ENCODE measurements at regions not wholly inside any gene's neighbourhood (a gene's known extent, or its start where the extent isn't known, plus 50 kb on each side); places are given as distances from the start of the nearest gene placed in this dataset.

DNA sequence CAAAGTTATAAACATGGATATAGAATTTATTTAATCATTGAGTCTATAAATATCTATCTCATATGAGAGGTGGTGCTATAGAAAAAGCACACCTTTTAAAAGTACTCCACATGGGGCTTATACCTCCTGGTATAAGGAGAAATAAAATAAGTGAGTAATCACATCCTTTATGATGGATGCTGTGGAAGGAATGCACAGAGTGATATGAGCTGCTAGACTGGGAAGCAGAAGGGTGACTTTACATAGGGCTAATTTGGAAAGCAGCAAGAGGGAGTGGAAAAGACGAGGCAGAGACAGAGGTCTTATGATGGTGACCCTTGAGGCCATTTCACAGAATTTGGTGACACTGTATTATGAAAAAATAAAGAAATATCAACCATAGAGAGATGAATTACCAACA, 59.4 kb upstream of the AHR start:
- TF ChIP-seq POLR2A (IDR thresholded peaks at IDR 0.05; ENCODE audit: borderline replicate concordance, extremely low read depth, insufficient read depth, insufficient read length) = no peak
- TF ChIP-seq, protein P1, sequence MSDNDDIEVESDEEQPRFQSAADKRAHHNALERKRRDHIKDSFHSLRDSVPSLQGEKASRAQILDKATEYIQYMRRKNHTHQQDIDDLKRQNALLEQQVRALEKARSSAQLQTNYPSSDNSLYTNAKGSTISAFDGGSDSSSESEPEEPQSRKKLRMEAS (IDR thresholded peaks at IDR 0.05) = no peak
- TF ChIP-seq ATF3 (IDR thresholded peaks at IDR 0.05) = no peak
- TF ChIP-seq, protein P2, sequence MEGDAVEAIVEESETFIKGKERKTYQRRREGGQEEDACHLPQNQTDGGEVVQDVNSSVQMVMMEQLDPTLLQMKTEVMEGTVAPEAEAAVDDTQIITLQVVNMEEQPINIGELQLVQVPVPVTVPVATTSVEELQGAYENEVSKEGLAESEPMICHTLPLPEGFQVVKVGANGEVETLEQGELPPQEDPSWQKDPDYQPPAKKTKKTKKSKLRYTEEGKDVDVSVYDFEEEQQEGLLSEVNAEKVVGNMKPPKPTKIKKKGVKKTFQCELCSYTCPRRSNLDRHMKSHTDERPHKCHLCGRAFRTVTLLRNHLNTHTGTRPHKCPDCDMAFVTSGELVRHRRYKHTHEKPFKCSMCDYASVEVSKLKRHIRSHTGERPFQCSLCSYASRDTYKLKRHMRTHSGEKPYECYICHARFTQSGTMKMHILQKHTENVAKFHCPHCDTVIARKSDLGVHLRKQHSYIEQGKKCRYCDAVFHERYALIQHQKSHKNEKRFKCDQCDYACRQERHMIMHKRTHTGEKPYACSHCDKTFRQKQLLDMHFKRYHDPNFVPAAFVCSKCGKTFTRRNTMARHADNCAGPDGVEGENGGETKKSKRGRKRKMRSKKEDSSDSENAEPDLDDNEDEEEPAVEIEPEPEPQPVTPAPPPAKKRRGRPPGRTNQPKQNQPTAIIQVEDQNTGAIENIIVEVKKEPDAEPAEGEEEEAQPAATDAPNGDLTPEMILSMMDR (IDR thresholded peaks at IDR 0.05 in 2 of 3, conservative IDR thresholded peaks at IDR 0.05 in 1 of 3; ENCODE audit: borderline replicate concordance in 1 of 3, insufficient read depth in 1 of 3, low read depth in 2 of 3, low read length in 2 of 3) = no peak
- TF ChIP-seq ZNF274 (IDR thresholded peaks at IDR 0.05; ENCODE audit: low read depth, low read length) = no peak
- no peak for TF ChIP-seq POLR2AphosphoS5 (IDR thresholded peaks at IDR 0.05; ENCODE audit: low read depth, low read length)
- no peak for TF ChIP-seq SIN3A (IDR thresholded peaks at IDR 0.05; ENCODE audit: low read depth)
- TF ChIP-seq CEBPB (IDR thresholded peaks at IDR 0.05; ENCODE audit: low read depth) = no peak
- no peak for TF ChIP-seq EZH2phosphoT487 (IDR thresholded peaks at IDR 0.05; ENCODE audit: borderline replicate concordance)

Measured in HCT116 (cell line).